HCT116 (cell line): ENCODE measurements at regions not wholly inside any gene's neighbourhood (a gene's known extent, or its start where the extent isn't known, plus 50 kb on each side); places are given as distances from the start of the nearest gene placed in this dataset.

ENCODE experiments used
- ATAC-seq: fragments of 200-7000 bp; cut with Tn5 transposase; 2 replicates; pipeline ENCODE4 v1.9.1; 2020; ENCODE audit warnings: mild to moderate bottlenecking, moderate library complexity
- BruUV-seq: library from RNA; stranded (reverse); fragments of 400-500 nt; replicated peaks from 2 replicates; lab custom pipeline; 2021; lab: Mats Ljungman, UMichigan
- CTCF ChIA-PET: fragments of 300-600 bp; sonication (Branson Sonifier 250); formaldehyde crosslinking; loops from one replicate; lab custom pipeline; 2021; ENCODE audit warnings: antibody characterized with exemption; lab: Charles Lee
- POLR2A ChIA-PET: fragments of 300-600, 350-600 bp; sonication (Branson Sonifier 250); formaldehyde crosslinking; loops from one replicate; lab custom pipeline; 2021; ENCODE audit warnings: antibody characterized with exemption; lab: Charles Lee
- RAD21 ChIA-PET, 2 experiments: fragments of 300-600 bp; sonication (Branson Sonifier 250); formaldehyde crosslinking; loops; one replicate each; lab custom pipeline; 2023; ENCODE audit warnings: low total read pairs in 2 of 2; ENCODE audit not compliant: uncharacterized antibody in 2 of 2, unreplicated experiment in 2 of 2, low non-redundant PET in 1 of 2; lab: Charles Lee
- DNase-seq: peaks from one replicate; pipeline ENCODE4 v3.0.0-alpha.2; 2010; ENCODE audit warnings: low read depth, low spot score
- H2AFZ ChIP-seq: fragments of 200-600 bp; shearing (Covaris generic), sonication (generic); 2 replicates; pipeline ENCODE4 v1.6.1; 2017; ENCODE audit warnings: low read depth, mixed run types, mixed read lengths, antibody characterized with exemption, low read length; ENCODE audit not compliant: poor library complexity, severe bottlenecking
- H3K27ac ChIP-seq: 2 replicates; pipeline ENCODE4 v1.5.1; 2012; ENCODE audit warnings: low read depth, low read length
- H3K27me3 ChIP-seq: fragments of 200-600 bp; sonication (generic); 2 replicates; pipeline ENCODE4 v1.6.1; 2016; ENCODE audit warnings: mixed run types, low read length, mixed read lengths; ENCODE audit not compliant: insufficient read depth
- H3K36me3 ChIP-seq, 2 experiments: fragments of 200-500 bp in 1 of 2; fragments of 200-600 bp in 1 of 2; sonication (Bioruptor generic) in 1 of 2; sonication (generic) in 1 of 2; 2 replicates each; pipeline versions ENCODE4 v1.5.1 to v1.6.1; 2014 to 2016; ENCODE audit warnings: low read length in 2 of 2, inconsistent platforms in 1 of 2, mixed read lengths in 1 of 2, mixed run types in 1 of 2; ENCODE audit not compliant: insufficient read depth in 2 of 2, control insufficient read depth in 1 of 2
- H3K4me1 ChIP-seq, 2 experiments: fragments of 200-600 bp in 1 of 2; sonication (generic) in 1 of 2; 2 replicates each; pipeline versions ENCODE4 v1.5.1 to v1.6.1; 2012 to 2017; ENCODE audit warnings: low read length in 2 of 2, inconsistent platforms in 1 of 2, mild to moderate bottlenecking in 1 of 2, mixed read lengths in 1 of 2, mixed run types in 1 of 2, moderate library complexity in 1 of 2; ENCODE audit not compliant: insufficient read depth in 2 of 2, control insufficient read depth in 1 of 2
- H3K4me2 ChIP-seq: fragments of 200-600 bp; sonication (generic); 2 replicates; pipeline ENCODE4 v1.6.1; 2017; ENCODE audit warnings: mixed run types, low read length, mixed read lengths
- H3K4me3 ChIP-seq, 2 experiments: fragments of 200-600 bp in 1 of 2; sonication (generic) in 1 of 2; replicated peaks in 1 of 2; 2 replicates each; pipeline ENCODE4 v1.5.1; 2011 to 2016; ENCODE audit warnings: low read length in 2 of 2, control low read depth in 1 of 2, low read depth in 1 of 2, mild to moderate bottlenecking in 1 of 2, mixed read lengths in 1 of 2, mixed run types in 1 of 2
- H3K79me2 ChIP-seq: fragments of 200-600 bp; sonication (generic); 2 replicates; pipeline ENCODE4 v1.6.1; 2017; ENCODE audit warnings: mild to moderate bottlenecking, mixed run types, low read length, moderate library complexity, mixed read lengths; ENCODE audit not compliant: insufficient read depth
- H3K9ac ChIP-seq: fragments of 200-600 bp; sonication (generic); 2 replicates; pipeline ENCODE4 v1.6.1; 2016; ENCODE audit warnings: low read length, mixed read lengths
- H3K9me2 ChIP-seq: fragments of 200-600 bp; sonication (generic), shearing (Covaris generic); 2 replicates; pipeline ENCODE4 v1.6.1; 2017; ENCODE audit warnings: mixed run types, mild to moderate bottlenecking, moderate library complexity; ENCODE audit not compliant: insufficient read depth
- H3K9me3 ChIP-seq, 2 experiments: fragments of 200-500 bp in 1 of 2; fragments of 200-600 bp in 1 of 2; sonication (Bioruptor generic) in 1 of 2; sonication (generic) in 1 of 2; 2 replicates each; pipeline ENCODE4 v1.6.1; 2014 to 2017; ENCODE audit warnings: low read length in 2 of 2, mixed read lengths in 2 of 2, inconsistent platforms in 1 of 2, low read depth in 1 of 2, mild to moderate bottlenecking in 1 of 2, mixed run types in 1 of 2, moderate library complexity in 1 of 2; ENCODE audit not compliant: control insufficient read depth in 1 of 2, insufficient read depth in 1 of 2
- H4K20me1 ChIP-seq: fragments of 200-600 bp; sonication (generic), shearing (Covaris generic); 2 replicates; pipeline ENCODE4 v1.6.1; 2017; ENCODE audit warnings: mixed run types, mild to moderate bottlenecking, moderate library complexity; ENCODE audit not compliant: insufficient read depth
- ATF3 ChIP-seq: IDR thresholded peaks from 2 replicates; pipeline ENCODE4 v1.6.1; 2012
- CBX3 ChIP-seq: IDR thresholded peaks from 2 replicates; pipeline ENCODE4 v1.6.1; 2012; ENCODE audit warnings: low read depth
- CTCF ChIP-seq, 3 experiments: fragments of 200-600 bp in 1 of 3; sonication (generic) in 1 of 3; IDR thresholded peaks in 2 of 3; conservative IDR thresholded peaks in 1 of 3; 2 replicates each; pipeline ENCODE4 v1.5.1; 2012 to 2017; ENCODE audit warnings: low read depth in 2 of 3, low read length in 2 of 3, antibody characterized with exemption in 1 of 3, borderline replicate concordance in 1 of 3, control low read depth in 1 of 3, mild to moderate bottlenecking in 1 of 3, mixed read lengths in 1 of 3, mixed run types in 1 of 3, moderate library complexity in 1 of 3; ENCODE audit not compliant: insufficient read depth in 1 of 3
- EGR1 ChIP-seq: IDR thresholded peaks from 2 replicates; pipeline ENCODE4 v1.6.1; 2012; ENCODE audit warnings: low read depth
- ELF1 ChIP-seq: IDR thresholded peaks from 2 replicates; pipeline ENCODE4 v1.6.1; 2012; ENCODE audit warnings: low read depth, borderline replicate concordance
- FOSL1 ChIP-seq: IDR thresholded peaks from 2 replicates; pipeline ENCODE4 v1.6.1; 2012; ENCODE audit warnings: low read depth
- MAX ChIP-seq: IDR thresholded peaks from 2 replicates; pipeline ENCODE4 v1.6.1; 2012
- POLR2AphosphoS5 ChIP-seq: IDR thresholded peaks from 2 replicates; pipeline ENCODE4 v1.6.1; 2011; ENCODE audit warnings: mild to moderate bottlenecking, low read depth, low read length, moderate library complexity
- TCF7L2 ChIP-seq: IDR thresholded peaks from 2 replicates; pipeline ENCODE4 v1.7.0; 2011; ENCODE audit warnings: borderline replicate concordance, inconsistent platforms; ENCODE audit not compliant: insufficient read depth, insufficient read length; ENCODE audit errors: extremely low read depth
- YY1 ChIP-seq: IDR thresholded peaks from 2 replicates; pipeline ENCODE4 v1.6.1; 2011; ENCODE audit warnings: low read length, low read depth, moderate library complexity, mild to moderate bottlenecking; ENCODE audit not compliant: insufficient replicate concordance; ENCODE audit errors: extremely low read depth
- ZFX ChIP-seq: fragments of 450-650 bp; IDR thresholded peaks from 2 replicates; pipeline ENCODE4 v1.6.1; 2017
- ZNF274 ChIP-seq: fragments of 200-500 bp; sonication (Bioruptor generic); IDR thresholded peaks from 2 replicates; pipeline ENCODE4 v1.6.1; 2014; ENCODE audit warnings: mild to moderate bottlenecking, low read depth, low read length, inconsistent platforms
- intact Hi-C: fragments of 100-400 bp; cut with micrococcal nuclease; formaldehyde crosslinking; loops from 2 replicates; pipeline ENCODE4 v1.10.0; 2022

GRCh38 chr15:96138985-96139384 lies 191.5 kb upstream of the NR2F2 start:
- Histone ChIP-seq H3K79me2 (no peaks in the 10 kb centered on the region), H3K9me3 (no peaks in the 10 kb centered on the region), H3K4me3 (no peak overlapping the region), H3K27me3 (no peaks in the 10 kb centered on the region), H3K4me1 (no peaks in the 10 kb centered on the region), H3K9me2 (no peaks in the 10 kb centered on the region), H4K20me1 (no peaks in the 10 kb centered on the region), H3K27ac (no peak overlapping the region), H2AFZ (no peak overlapping the region), H3K9ac (no peak overlapping the region), H3K36me3 (no peaks in the 10 kb centered on the region), H3K4me2 (no peak overlapping the region)
- no TSS peak for BruUV-seq
- CTCF ChIA-PET, result no interaction called here
- intact Hi-C loops, result no loop called here
- RAD21 ChIA-PET, result no interaction called here
- POLR2A ChIA-PET, result no interaction called here
- DNase-seq (no peak), ATAC-seq (no peak)
- TF ChIP-seq CTCF (IDR thresholded peaks at IDR 0.05 in 2 of 3, conservative IDR thresholded peaks at IDR 0.05 in 1 of 3; ENCODE audit: borderline replicate concordance in 1 of 3, insufficient read depth in 1 of 3, low read depth in 2 of 3, low read length in 2 of 3) (no peak), EGR1 (no peak), ZFX (no peak), TCF7L2 (no peak), FOSL1 (no peak), ZNF274 (no peak), MAX (no peak), ELF1 (no peak), POLR2AphosphoS5 (no peak), ATF3 (no peak), CBX3 (no peak), YY1 (no peak)
